ENCODE measurements at regions not wholly inside any gene's neighbourhood (a gene's known extent, or its start where the extent isn't known, plus 50 kb on each side); places are given as distances from the start of the nearest gene placed in this dataset.
"Not testable (repeated sequence)": the region's sequence is repeated elsewhere in the genome, so short reads cannot be mapped to it uniquely, and the experiment has no call there.

DNA sequence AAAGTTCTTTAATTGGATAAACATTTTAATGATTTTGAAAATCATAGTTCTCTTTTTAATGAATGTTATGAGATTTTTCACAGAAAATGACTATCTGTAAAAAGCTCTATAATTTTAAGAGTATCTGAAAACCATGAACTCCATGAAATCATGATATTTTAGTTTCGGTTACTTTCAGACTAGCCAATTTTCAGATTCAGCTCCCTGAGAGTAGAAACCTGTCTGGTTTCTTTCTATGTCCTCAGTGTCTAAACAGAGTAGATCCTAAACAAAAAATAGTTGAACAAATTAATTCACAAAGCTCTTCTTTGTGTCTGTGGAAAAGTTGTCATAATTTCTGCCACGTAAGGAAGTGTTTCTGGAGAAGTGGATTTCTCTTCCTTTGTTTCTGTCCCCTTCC lies 1247.7 kb downstream of the NSUN3 start:
- no peak for DNase-seq

DNA sequence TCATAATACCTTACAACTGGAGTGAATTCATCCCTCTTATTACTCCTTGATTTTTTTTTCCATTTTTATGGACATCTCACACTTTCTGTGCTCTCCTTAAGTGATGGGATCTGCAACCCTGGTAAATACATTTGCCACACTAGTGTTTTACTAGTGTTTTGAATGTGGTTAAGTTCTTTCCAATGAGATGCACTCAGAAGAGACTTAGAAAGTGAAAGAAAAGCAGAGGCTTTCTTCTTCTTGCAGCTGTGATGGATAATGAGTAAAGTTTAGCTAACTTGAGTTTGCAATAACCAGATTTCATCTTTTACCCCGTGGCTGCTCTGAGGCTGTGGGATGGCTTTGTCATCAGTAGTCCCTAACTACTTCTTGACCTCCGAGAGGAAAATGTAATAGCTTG lies 1248.4 kb downstream of the NSUN3 start:
- DNase-seq: no peak

GRCh38 chr3:95312650-95313049 lies 1249.8 kb downstream of the NSUN3 start:
- no peak for DNase-seq

DNA sequence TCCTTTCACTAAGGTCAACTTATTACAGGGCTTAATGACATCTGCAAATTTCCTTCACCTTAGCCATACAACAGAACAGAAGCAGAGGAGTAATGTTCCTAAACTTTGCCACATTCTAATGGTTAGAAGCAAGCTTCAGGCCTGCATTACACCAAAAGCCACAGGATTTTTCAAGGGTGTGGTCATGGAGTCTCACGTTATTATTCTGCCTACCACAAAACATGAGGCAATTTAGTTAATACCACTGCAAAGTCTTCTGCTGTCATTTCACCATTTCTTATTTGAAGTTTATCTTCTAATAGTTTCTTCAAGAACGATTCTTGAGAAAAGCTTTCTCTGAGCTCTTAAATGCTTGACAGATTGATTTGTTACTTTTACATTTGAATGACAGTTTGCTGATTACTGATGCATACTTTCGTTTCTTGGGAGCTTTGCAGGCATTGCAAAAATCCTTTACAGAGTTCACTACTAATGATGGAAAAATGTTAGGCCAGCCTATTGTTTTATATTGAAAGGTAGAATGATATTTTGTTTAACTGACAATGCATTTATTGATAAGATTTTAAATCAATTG lies 1257.1 kb downstream of the NSUN3 start:
- DNase-seq: no peak

GRCh38 chr3:95327478-95327877 lies 1264.6 kb downstream of the NSUN3 start:
- no peak for DNase-seq

DNA sequence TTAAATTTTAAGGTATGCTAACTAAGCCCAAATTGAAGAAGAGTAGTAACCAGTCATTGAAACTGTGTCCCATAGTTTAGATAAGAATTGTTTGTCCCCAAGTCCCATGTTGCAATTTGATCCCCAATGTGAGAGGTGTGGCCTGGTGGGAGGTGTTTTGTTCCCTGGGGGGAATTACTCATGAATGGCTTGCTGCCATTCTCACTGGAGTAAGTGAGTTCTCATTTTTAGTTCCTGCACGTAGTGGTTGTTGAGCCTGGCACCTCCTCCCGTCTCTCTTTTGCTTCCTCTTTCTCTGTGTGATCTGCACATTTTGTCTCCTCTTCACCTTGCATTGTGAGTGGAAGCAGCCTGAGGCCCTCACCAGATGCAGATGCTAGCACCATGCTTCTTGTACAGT lies 1271.0 kb downstream of the NSUN3 start:
- DNase-seq: no peak

GRCh38 chr3:95334461-95334860 lies 1271.6 kb downstream of the NSUN3 start:
- DNase-seq: no peak

DNA sequence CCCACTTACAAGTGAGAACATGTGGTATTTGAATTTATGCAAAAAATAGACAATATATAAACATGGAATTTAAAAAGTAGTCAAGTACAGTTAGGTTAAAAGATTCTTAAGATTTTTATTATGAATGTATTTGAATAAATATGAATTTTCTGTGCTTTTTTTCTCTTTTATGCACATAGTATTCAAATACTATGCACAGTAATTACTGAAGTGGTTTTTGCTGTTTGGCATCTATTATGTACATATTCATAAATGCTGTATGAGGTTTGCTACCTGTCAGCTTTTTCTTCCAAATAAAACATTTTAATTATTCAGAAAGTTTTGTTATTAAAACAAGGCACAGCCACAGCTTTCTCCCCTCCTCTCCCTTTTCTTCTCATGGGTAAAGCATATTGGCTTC lies 1272.7 kb downstream of the NSUN3 start:
- no peak for DNase-seq

GRCh38 chr3:95338446-95338845 lies 1275.6 kb downstream of the NSUN3 start:
- no peak for DNase-seq

DNA sequence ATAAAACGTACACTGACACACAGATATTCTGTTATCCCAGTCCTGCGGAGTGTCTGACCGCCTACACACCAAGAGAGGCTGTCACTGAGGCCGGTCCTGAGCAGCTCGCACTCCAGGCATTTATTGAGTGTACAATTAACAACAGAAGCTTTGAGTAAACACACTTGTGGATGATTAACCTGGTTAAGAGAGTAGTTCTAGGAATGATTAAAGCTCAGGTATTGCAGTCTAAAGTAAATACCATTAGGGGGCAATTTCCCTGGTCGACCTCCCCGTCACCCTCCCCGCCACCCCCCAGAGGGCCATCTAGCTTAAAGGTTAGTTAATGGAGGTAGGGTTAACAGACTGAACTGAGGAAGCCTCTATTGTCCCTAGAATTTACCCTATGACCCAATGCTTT lies 1278.5 kb downstream of the NSUN3 start:
- no peak for DNase-seq

GRCh38 chr3:95343228-95343627 lies 1280.4 kb downstream of the NSUN3 start:
- no peak for DNase-seq

- no peak for DNase-seq
Measured at GRCh38 chr3:95343767-95344166, 1280.9 kb downstream of the NSUN3 start.

GRCh38 chr3:95347936-95348335 lies 1285.1 kb downstream of the NSUN3 start:
- DNase-seq: not testable (repeated sequence)

- no peak for DNase-seq
Measured at GRCh38 chr3:95348879-95349278, 1286.0 kb downstream of the NSUN3 start.

- no peak for DNase-seq
Measured at GRCh38 chr3:95350049-95350448, 1287.2 kb downstream of the NSUN3 start.

- no peak for DNase-seq
Measured at GRCh38 chr3:95351158-95351557, 1288.3 kb downstream of the NSUN3 start.

- no peak for DNase-seq
Measured at GRCh38 chr3:95352471-95352870, 1289.6 kb downstream of the NSUN3 start.

DNA sequence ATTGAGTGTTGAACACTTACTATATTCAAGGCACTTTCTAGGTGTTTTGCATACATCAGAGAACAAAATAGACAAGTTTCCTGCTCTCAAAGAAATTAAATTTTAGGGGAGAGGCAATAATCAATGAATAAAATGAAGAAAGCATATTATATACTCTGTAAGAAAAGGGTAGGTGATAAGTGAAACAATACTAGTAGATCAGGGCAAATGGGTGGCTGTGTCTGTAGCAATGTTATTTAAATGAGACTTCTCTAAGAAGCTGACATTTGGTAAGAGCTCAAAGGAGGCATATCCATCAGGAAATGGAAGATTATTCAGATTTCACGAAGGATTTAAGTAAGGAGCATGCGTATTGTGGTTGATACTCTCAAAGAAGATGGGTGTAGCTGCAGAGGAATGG lies 1291.6 kb downstream of the NSUN3 start:
- no peak for DNase-seq

GRCh38 chr3:95356764-95357501 lies 1294.1 kb downstream of the NSUN3 start:
- no peak for DNase-seq

GRCh38 chr3:95387242-95388021 lies 1324.6 kb downstream of the NSUN3 start:
- no peak for DNase-seq

DNA sequence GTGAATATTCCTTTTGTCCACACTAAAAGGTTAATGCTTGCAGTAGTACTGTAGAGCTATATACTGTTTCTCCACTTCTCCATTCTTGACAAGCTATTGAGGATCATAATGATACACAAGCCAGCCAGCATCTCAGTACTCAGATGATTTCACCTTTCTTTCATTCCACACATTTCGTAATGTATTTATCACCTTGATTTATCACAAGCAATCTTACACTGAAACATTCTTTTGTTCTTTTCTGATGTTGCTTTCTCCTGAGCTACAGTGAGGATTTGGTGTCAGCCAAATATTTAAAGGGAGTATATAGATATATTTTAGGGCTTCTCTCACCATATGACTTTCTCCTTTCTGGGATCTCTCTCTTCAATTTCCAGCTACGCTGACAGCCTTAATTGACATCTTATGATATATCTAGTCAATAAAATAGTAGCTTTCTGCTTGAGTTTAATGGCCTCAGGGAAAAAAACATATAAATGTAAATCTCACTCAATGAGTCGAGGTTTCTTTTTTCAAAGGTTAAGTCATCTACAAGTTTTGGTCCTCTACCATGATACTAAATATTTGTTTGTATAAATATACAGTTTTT lies 1327.0 kb downstream of the NSUN3 start:
- DNase-seq: no peak

GRCh38 chr3:95394286-95394685 lies 1331.4 kb downstream of the NSUN3 start:
- no peak for DNase-seq

DNA sequence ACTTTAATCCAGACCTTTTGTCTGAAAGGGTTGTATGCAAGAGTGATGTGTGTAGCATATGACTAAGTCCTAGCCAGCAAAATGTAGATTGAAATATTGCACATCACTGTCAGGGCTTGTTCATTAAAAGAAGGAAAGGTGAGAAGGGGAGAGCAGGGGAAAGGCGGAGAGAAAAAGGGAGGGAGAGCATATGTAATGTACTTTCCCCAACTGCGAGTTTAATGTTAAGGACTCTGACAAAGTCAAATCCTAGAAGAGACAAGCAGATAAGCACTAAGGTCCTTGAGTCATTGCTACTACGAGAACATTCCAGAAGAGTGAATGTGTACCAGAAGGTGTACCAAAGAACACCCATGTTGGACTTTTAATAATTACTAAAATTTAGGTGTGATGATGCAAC lies 1336.7 kb downstream of the NSUN3 start:
- no peak for DNase-seq

- DNase-seq: no peak
Measured at GRCh38 chr3:95401693-95402092, 1338.8 kb downstream of the NSUN3 start.
